Gastrocnemius medialis (tissue), 4 donors: ENCODE measurements at regions not wholly inside any gene's neighbourhood (a gene's known extent, or its start where the extent isn't known, plus 50 kb on each side); places are given as distances from the start of the nearest gene placed in this dataset.

Experiments
- POLR2A ChIP-seq, 2 donors: fragments of 450-650 bp; IDR thresholded peaks; one replicate each; pipeline ENCODE4 v1.6.1; 2017; ENCODE audit warnings: antibody characterized with exemption in 2 of 2, mild to moderate bottlenecking in 2 of 2, moderate library complexity in 2 of 2
- TF ChIP-seq, protein P1 (sequence below), 5 experiments: fragments of 450-650 bp in 3 of 5; fragments of 200-600 bp in 2 of 5; sonication (generic) in 2 of 5; IDR thresholded peaks in 4 of 5; conservative IDR thresholded peaks in 1 of 5; 1 replicate in 4 of 5; 2 replicates in 1 of 5; pipeline ENCODE4 v1.5.1; 2016 to 2019; ENCODE audit warnings: antibody characterized with exemption in 5 of 5, mild to moderate bottlenecking in 3 of 5, moderate library complexity in 3 of 5

DNA sequence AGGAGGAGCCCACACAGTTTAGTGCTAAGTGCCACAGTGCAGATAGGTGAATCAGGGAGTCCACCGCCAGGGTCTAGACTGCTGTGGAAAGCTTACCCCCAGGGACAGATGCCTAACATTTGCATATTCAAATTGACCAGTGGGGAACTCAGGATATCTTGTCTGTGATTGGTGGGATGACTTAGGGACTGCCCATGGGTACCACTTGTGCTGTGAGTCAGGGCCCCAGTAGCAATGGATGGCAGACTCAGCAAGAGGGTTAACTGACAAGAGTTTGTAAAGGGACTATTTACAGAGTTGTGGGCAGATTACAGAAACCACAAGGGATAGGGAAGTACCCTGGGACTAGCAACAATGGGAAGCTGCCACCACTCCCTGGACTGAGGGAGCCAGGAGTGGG is 282.1 kb downstream of the BCOR start:
- TF ChIP-seq, protein P1, sequence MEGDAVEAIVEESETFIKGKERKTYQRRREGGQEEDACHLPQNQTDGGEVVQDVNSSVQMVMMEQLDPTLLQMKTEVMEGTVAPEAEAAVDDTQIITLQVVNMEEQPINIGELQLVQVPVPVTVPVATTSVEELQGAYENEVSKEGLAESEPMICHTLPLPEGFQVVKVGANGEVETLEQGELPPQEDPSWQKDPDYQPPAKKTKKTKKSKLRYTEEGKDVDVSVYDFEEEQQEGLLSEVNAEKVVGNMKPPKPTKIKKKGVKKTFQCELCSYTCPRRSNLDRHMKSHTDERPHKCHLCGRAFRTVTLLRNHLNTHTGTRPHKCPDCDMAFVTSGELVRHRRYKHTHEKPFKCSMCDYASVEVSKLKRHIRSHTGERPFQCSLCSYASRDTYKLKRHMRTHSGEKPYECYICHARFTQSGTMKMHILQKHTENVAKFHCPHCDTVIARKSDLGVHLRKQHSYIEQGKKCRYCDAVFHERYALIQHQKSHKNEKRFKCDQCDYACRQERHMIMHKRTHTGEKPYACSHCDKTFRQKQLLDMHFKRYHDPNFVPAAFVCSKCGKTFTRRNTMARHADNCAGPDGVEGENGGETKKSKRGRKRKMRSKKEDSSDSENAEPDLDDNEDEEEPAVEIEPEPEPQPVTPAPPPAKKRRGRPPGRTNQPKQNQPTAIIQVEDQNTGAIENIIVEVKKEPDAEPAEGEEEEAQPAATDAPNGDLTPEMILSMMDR (IDR thresholded peaks at IDR 0.05 in 4 of 5, conservative IDR thresholded peaks at IDR 0.05 in 1 of 5) = no peak
- no peak for TF ChIP-seq POLR2A (IDR thresholded peaks at IDR 0.05)
